ENCODE measurements at regions not wholly inside any gene's neighbourhood (a gene's known extent, or its start where the extent isn't known, plus 50 kb on each side); places are given as distances from the start of the nearest gene placed in this dataset.

DNA sequence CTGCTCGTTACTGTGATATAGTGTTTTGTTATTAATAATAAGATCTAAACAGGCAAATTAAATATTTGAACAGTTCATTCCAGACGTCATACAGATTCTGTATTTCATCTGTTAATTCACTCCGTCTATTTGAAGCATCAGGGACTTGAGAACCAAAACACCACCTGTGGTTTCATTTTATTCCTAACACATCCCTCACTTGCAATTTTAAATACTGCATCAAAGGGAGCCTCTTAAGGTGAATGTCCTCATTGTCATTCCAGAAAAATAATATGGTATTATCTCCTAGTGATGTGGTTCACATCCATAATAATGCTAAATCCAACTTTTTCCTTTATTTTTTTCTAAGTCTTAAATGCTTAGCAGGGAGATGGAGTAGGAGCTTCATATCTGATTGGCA is 1390.9 kb upstream of the CADM2 start:
- no peak overlapping the region for H3K27ac ChIP-seq
- H3K4me1 ChIP-seq (replicated peaks) = no peaks in the 10 kb centered on the region
- no peaks in the 10 kb centered on the region for H3K9me3 ChIP-seq (replicated peaks)
- no peaks in the 10 kb centered on the region for H3K27me3 ChIP-seq (replicated peaks)
- no peak overlapping the region for H3K4me3 ChIP-seq
- no peak for DNase-seq (ENCODE audit: low read depth in 1 of 2, low spot score in 2 of 2)
- H3K36me3 ChIP-seq = no peaks in the 10 kb centered on the region

- DNase-seq (ENCODE audit: low read depth in 1 of 2, low spot score in 2 of 2) = no peak
- Histone ChIP-seq H3K4me3 (no peak overlapping the region), H3K36me3 (no peaks in the 10 kb centered on the region), H3K27ac (no peak overlapping the region), H3K4me1 (replicated peaks) (no peaks in the 10 kb centered on the region), H3K9me3 (replicated peaks) (no peaks in the 10 kb centered on the region), H3K27me3 (replicated peaks) (no peaks in the 10 kb centered on the region)
Observed at GRCh38 chr3:83581546-83581945, 1377.2 kb upstream of the CADM2 start.

DNA sequence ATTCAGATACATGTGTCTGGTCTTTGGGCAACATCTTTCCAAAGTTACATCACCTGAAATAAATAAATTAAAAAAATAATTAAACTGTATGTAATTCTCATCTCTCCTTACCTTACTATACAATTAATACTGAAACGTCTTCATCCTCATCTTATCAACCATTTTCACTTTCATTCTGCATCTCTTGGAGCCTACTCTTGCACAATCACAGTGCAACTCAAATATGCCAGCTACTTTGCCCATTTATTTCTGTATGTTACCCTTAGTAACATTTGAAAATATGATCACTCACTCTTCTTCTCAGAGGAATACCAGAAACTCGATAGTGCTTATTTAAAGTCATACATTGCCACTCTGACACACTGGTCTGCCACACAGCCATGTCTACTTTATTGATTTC is 1357.1 kb upstream of the CADM2 start:
- no peaks in the 10 kb centered on the region for H3K4me1 ChIP-seq (replicated peaks)
- no peaks in the 10 kb centered on the region for H3K36me3 ChIP-seq
- no peaks in the 10 kb centered on the region for H3K27me3 ChIP-seq (replicated peaks)
- DNase-seq (ENCODE audit: low read depth in 1 of 2, low spot score in 2 of 2) = no peak
- no peak overlapping the region for H3K4me3 ChIP-seq
- H3K9me3 ChIP-seq (replicated peaks) = no peaks in the 10 kb centered on the region
- no peak overlapping the region for H3K27ac ChIP-seq

GRCh38 chr3:83622526-83622925 is 1336.3 kb upstream of the CADM2 start:
- H3K4me1 ChIP-seq (replicated peaks) = no peaks in the 10 kb centered on the region
- no peak overlapping the region for H3K27ac ChIP-seq
- H3K27me3 ChIP-seq (replicated peaks) = no peaks in the 10 kb centered on the region
- no peaks in the 10 kb centered on the region for H3K36me3 ChIP-seq
- no peak overlapping the region for H3K4me3 ChIP-seq
- H3K9me3 ChIP-seq (replicated peaks) = no peaks in the 10 kb centered on the region
- DNase-seq (ENCODE audit: low read depth in 1 of 2, low spot score in 2 of 2) = no peak

GRCh38 chr3:83625261-83625660 is 1333.5 kb upstream of the CADM2 start:
- no peaks in the 10 kb centered on the region for H3K9me3 ChIP-seq (replicated peaks)
- H3K4me1 ChIP-seq (replicated peaks) = no peaks in the 10 kb centered on the region
- DNase-seq (ENCODE audit: low read depth in 1 of 2, low spot score in 2 of 2) = no peak
- no peaks in the 10 kb centered on the region for H3K36me3 ChIP-seq
- H3K27ac ChIP-seq = no peak overlapping the region
- H3K27me3 ChIP-seq (replicated peaks) = no peaks in the 10 kb centered on the region
- no peak overlapping the region for H3K4me3 ChIP-seq

DNA sequence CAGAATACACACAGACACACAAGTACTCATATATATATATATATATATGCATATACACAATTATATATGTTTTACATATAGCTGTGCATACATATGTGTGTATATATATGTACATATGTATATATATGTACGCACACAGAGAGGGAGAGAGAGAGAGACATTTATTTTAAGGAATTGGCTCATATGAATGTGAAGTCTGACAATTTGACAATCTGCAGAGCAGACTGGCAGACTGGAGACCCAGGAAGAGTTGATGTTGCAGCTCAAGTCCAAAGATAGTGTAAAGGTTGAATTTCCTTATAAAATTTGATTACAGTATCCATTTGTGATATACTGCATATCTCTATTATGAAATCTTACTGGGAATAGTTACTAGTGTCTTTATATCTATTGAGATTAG is 1330.3 kb upstream of the CADM2 start:
- no peak overlapping the region for H3K27ac ChIP-seq
- no peaks in the 10 kb centered on the region for H3K27me3 ChIP-seq (replicated peaks)
- no peaks in the 10 kb centered on the region for H3K4me1 ChIP-seq (replicated peaks)
- no peaks in the 10 kb centered on the region for H3K9me3 ChIP-seq (replicated peaks)
- no peaks in the 10 kb centered on the region for H3K36me3 ChIP-seq
- H3K4me3 ChIP-seq = no peak overlapping the region
- DNase-seq (ENCODE audit: low read depth in 1 of 2, low spot score in 2 of 2) = no peak

DNA sequence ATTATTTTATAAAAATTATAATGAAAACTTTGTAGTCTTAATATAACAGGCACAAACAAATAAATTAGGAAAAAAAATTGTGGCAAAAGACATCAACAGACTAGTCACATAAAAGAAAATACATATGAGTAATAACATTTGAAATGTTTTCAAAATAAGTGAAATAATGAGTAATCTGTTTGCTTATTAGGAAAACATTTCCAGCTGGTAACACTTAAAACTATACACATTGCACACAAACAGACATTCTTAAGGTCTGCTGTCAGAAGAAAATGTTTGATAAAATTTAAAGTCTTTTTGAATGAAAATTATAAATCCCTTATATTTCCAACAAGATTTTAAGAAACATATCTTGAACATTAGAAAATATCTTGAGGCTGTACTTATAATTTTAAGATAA is 1326.3 kb upstream of the CADM2 start:
- no peaks in the 10 kb centered on the region for H3K27me3 ChIP-seq (replicated peaks)
- no peak overlapping the region for H3K27ac ChIP-seq
- H3K4me3 ChIP-seq = no peak overlapping the region
- no peaks in the 10 kb centered on the region for H3K9me3 ChIP-seq (replicated peaks)
- H3K36me3 ChIP-seq = no peaks in the 10 kb centered on the region
- no peaks in the 10 kb centered on the region for H3K4me1 ChIP-seq (replicated peaks)
- no peak for DNase-seq (ENCODE audit: low read depth in 1 of 2, low spot score in 2 of 2)

DNA sequence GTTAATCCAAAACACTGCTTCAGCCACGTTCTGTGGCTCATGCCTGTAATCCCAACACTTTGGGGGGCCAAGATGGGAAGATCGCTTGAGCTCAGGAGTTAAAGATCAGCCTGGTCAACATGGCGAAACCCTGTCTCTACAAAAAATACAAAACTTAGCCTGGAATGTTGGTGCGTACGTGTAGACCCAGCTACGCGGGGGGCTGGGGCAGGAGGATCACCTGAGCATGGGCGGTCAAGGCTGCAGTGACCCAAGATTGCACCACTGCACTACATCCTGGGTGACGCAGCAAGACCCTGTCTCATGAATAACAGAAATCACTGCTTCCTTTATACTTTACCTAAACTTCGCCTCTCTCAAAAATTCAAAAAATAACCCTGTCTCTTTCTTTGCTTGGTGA is 1325.0 kb upstream of the CADM2 start:
- no peaks in the 10 kb centered on the region for H3K9me3 ChIP-seq (replicated peaks)
- no peaks in the 10 kb centered on the region for H3K36me3 ChIP-seq
- H3K27me3 ChIP-seq (replicated peaks) = no peaks in the 10 kb centered on the region
- no peak overlapping the region for H3K27ac ChIP-seq
- H3K4me3 ChIP-seq = no peak overlapping the region
- no peak for DNase-seq (ENCODE audit: low read depth in 1 of 2, low spot score in 2 of 2)
- no peaks in the 10 kb centered on the region for H3K4me1 ChIP-seq (replicated peaks)

GRCh38 chr3:83649692-83650091 is 1309.1 kb upstream of the CADM2 start:
- H3K4me3 ChIP-seq = no peak overlapping the region
- no peaks in the 10 kb centered on the region for H3K36me3 ChIP-seq
- H3K27me3 ChIP-seq (replicated peaks) = no peaks in the 10 kb centered on the region
- no peak overlapping the region for H3K27ac ChIP-seq
- H3K9me3 ChIP-seq (replicated peaks) = no peaks in the 10 kb centered on the region
- H3K4me1 ChIP-seq (replicated peaks) = no peaks in the 10 kb centered on the region
- DNase-seq (ENCODE audit: low read depth in 1 of 2, low spot score in 2 of 2) = no peak

DNA sequence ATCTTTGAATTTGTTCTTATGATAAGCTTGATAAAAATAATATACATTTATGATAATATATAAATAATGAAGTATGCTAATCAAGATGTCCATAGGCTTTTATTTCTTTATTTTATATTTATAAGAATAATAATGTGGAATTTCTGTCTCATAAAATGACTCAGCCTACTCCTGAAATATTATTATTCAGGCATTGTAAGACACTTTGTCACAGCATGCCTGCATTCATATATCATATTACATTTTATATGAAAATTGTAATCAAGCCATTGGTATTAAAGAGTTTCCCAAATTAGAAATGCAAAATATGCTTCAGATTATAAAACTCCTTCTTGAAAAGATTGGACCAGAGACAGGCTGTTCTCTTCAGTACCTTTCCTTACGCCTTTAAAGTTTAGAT is 1303.7 kb upstream of the CADM2 start:
- Histone ChIP-seq H3K27me3 (replicated peaks) (no peaks in the 10 kb centered on the region), H3K27ac (no peak overlapping the region), H3K9me3 (replicated peaks) (no peaks in the 10 kb centered on the region), H3K4me3 (no peak overlapping the region), H3K4me1 (replicated peaks) (no peaks in the 10 kb centered on the region), H3K36me3 (no peaks in the 10 kb centered on the region)
- DNase-seq (ENCODE audit: low read depth in 1 of 2, low spot score in 2 of 2) = no peak

GRCh38 chr3:83662381-83662960 is 1296.3 kb upstream of the CADM2 start:
- no peak for DNase-seq (ENCODE audit: low read depth in 1 of 2, low spot score in 2 of 2)
- no peaks in the 10 kb centered on the region for H3K4me1 ChIP-seq (replicated peaks)
- H3K4me3 ChIP-seq = no peak overlapping the region
- H3K27me3 ChIP-seq (replicated peaks) = no peaks in the 10 kb centered on the region
- H3K9me3 ChIP-seq (replicated peaks) = no peaks in the 10 kb centered on the region
- no peak overlapping the region for H3K27ac ChIP-seq
- no peaks in the 10 kb centered on the region for H3K36me3 ChIP-seq

DNA sequence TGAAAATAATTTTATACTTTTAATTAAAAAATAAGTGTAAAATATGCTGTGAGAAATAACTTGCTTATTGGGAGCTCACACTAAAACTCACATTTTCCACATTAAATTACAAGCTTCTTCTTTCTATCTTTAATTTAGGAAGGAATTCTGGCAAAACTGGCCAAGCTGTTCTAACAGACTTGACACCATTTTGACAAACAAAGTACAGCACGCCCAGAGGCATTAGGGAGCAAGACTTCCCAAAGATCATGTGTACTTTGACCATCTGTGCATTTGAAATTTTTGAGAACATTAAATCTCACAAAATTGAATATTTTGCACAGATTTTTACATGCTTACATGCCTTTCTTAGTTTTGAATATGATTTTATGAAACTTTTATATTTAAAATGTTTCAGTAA is 1288.4 kb upstream of the CADM2 start:
- Histone ChIP-seq H3K27me3 (replicated peaks) (no peaks in the 10 kb centered on the region), H3K27ac (no peak overlapping the region), H3K4me3 (no peak overlapping the region), H3K4me1 (replicated peaks) (no peaks in the 10 kb centered on the region), H3K36me3 (no peaks in the 10 kb centered on the region), H3K9me3 (replicated peaks) (no peaks in the 10 kb centered on the region)
- DNase-seq (ENCODE audit: low read depth in 1 of 2, low spot score in 2 of 2) = no peak

DNA sequence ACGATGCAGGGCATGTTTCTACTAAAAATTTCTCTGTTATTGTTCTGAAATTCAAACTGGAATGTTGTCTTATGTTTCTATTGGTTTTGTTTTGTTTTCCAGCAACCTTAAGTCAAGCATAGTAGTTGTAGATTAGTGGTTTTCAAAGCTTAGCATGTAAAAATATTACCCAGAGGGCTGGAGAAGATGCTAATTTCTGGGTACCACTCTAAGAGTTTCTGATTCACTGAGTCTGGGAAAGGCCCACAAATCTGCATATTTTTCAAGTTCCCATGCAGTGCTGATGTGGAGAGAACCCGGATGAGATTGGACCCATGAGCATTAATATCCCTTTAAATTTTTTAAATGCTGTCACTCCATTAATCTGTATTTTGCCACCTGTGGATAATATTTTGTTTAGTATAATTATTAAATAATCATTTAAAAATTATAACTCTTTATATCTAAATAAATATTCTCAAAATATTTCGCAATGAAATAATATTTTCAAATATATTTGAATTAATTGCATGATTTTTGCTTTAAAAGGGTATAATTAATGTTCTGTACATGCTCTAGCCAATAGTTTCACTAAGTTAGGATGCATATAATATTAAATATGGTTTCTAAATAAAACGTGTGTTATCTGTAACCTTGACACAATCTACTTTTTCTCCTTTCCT is 1274.7 kb upstream of the CADM2 start:
- DNase-seq (ENCODE audit: low read depth in 1 of 2, low spot score in 2 of 2) = no peak
- H3K27me3 ChIP-seq (replicated peaks) = no peaks in the 10 kb centered on the region

GRCh38 chr3:83706669-83707068 is 1252.1 kb upstream of the CADM2 start:
- H3K27me3 ChIP-seq (replicated peaks) = no peaks in the 10 kb centered on the region
- H3K36me3 ChIP-seq = no peaks in the 10 kb centered on the region
- no peak for DNase-seq (ENCODE audit: low read depth in 1 of 2, low spot score in 2 of 2)
- H3K4me1 ChIP-seq (replicated peaks) = no peaks in the 10 kb centered on the region
- H3K9me3 ChIP-seq (replicated peaks) = no peaks in the 10 kb centered on the region
- no peak overlapping the region for H3K4me3 ChIP-seq
- no peak overlapping the region for H3K27ac ChIP-seq

More for the DNA sequence above, 1274.7 kb upstream of the CADM2 start:
- Histone ChIP-seq H3K4me3 (no peak overlapping the region), H3K27ac (no peak overlapping the region), H3K36me3 (no peaks in the 10 kb centered on the region), H3K4me1 (replicated peaks) (no peaks in the 10 kb centered on the region), H3K9me3 (replicated peaks) (no peaks in the 10 kb centered on the region)

DNA sequence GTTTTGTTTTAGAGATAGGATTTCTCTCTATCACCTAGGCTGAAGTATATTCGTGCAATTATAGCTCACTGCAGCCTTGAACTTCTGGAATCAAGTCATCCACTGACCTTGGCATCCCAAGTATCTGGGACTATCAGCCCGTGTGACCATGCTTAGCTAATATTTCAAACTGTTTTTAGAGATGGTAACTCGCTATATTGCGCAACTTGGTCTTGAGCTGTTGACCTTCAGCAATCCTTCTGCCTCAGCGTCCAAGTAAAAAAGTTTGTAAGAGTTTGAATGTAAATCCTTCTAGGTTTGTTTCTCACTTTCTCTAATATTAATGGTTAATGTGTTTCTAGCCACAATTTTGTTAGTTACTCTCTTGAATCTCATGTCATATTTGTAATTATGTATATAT is 1243.5 kb upstream of the CADM2 start:
- Histone ChIP-seq H3K9me3 (replicated peaks) (no peaks in the 10 kb centered on the region), H3K36me3 (no peaks in the 10 kb centered on the region), H3K4me1 (replicated peaks) (no peaks in the 10 kb centered on the region), H3K27ac (no peak overlapping the region), H3K4me3 (no peak overlapping the region), H3K27me3 (replicated peaks) (no peaks in the 10 kb centered on the region)
- DNase-seq (ENCODE audit: low read depth in 1 of 2, low spot score in 2 of 2) = no peak

All from SJSA1 (cell line).